ENCODE measurements at regions not wholly inside any gene's neighbourhood (a gene's known extent, or its start where the extent isn't known, plus 50 kb on each side); places are given as distances from the start of the nearest gene placed in this dataset.

GRCh38 chr2:81901017-81901416 is 1596.5 kb upstream of the LRRTM1 start:
- no peaks in the 10 kb centered on the region for H3K9me3 ChIP-seq (replicated peaks; ENCODE audit: control insufficient read depth, insufficient read depth, low read depth, low read length)
- no peak overlapping the region for H2AFZ ChIP-seq (ENCODE audit: low read depth, low read length)
- no peaks in the 10 kb centered on the region for H4K20me1 ChIP-seq (replicated peaks; ENCODE audit: control insufficient read depth, insufficient read depth, low read length)
- ATAC-seq (no peak), DNase-seq (ENCODE audit: extremely low read depth in 1 of 4, low spot score in 3 of 4) (no peak), FAIRE-seq (no peak)
- POLR2A ChIA-PET = no interaction called here
- intact Hi-C loops (cut with micrococcal nuclease) = no loop called here
- CTCF ChIA-PET (ENCODE audit: low intra/inter-chr PET ratio) = no interaction called here
- H3K27ac ChIP-seq (ENCODE audit: extremely low read depth, low read depth, low read length) = no peak overlapping the region
- in situ Hi-C loops (cut with MboI) = no loop called here
- H3K9me1 ChIP-seq (ENCODE audit: control insufficient read depth, insufficient read depth, low read length) = no peaks in the 10 kb centered on the region
- TF ChIP-seq CTCF (IDR thresholded peaks at IDR 0.05 in 2 of 3, conservative IDR thresholded peaks at IDR 0.05 in 1 of 3; ENCODE audit: insufficient read depth in 2 of 3, low read depth in 1 of 3, low read length in 3 of 3) = peak in 1 of 3 experiments; percentile 6; a peak in 1 of 6 replicates
- no peak for TF ChIP-seq SMARCB1 (IDR thresholded peaks at IDR 0.05; ENCODE audit: insufficient read length, low read depth)
- no peak for TF ChIP-seq HNRNPLL (IDR thresholded peaks at IDR 0.05; ENCODE audit: low read depth, low read length, poor library complexity, severe bottlenecking)
- TF ChIP-seq, protein P1, sequence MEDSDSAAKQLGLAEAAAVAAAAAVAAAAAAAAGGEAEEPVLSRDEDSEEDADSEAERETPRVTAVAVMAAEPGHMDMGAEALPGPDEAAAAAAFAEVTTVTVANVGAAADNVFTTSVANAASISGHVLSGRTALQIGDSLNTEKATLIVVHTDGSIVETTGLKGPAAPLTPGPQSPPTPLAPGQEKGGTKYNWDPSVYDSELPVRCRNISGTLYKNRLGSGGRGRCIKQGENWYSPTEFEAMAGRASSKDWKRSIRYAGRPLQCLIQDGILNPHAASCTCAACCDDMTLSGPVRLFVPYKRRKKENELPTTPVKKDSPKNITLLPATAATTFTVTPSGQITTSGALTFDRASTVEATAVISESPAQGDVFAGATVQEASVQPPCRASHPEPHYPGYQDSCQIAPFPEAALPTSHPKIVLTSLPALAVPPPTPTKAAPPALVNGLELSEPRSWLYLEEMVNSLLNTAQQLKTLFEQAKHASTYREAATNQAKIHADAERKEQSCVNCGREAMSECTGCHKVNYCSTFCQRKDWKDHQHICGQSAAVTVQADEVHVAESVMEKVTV (CRISPR knock-in tag; IDR thresholded peaks at IDR 0.05) = 0 out of 2 replicates have a peak, but pooled peaks have one; percentile 10
- TF ChIP-seq TBP (optimal IDR thresholded peaks at IDR 0.05; ENCODE audit: low read depth, low read length) = no peak
- H3K9ac ChIP-seq (ENCODE audit: insufficient read depth in 1 of 2, low read depth in 2 of 2, low read length in 2 of 2) = no peak overlapping the region
- WGBS (ENCODE audit: insufficient coverage, low coverage, missing lambda C conversion rate) = 2% methylated on average over 3 of the region's 3 CpGs
- no peaks in the 10 kb centered on the region for H3K4me1 ChIP-seq (replicated peaks in 1 of 2; ENCODE audit: control insufficient read depth in 2 of 2, insufficient read depth in 2 of 2, low read length in 2 of 2)
- H3K4me3 ChIP-seq = no peak overlapping the region
- BruUV-seq (replicated peaks) = no TSS peak
- no peaks in the 10 kb centered on the region for H3K36me3 ChIP-seq (ENCODE audit: control insufficient read depth, insufficient read depth, low read length)
- H3K79me2 ChIP-seq (ENCODE audit: control insufficient read depth, insufficient read depth, low read length) = no peaks in the 10 kb centered on the region
- H3K27me3 ChIP-seq (ENCODE audit: control insufficient read depth in 2 of 2, insufficient read depth in 2 of 2, low read length in 2 of 2) = no peaks in the 10 kb centered on the region
- H3K4me2 ChIP-seq (ENCODE audit: insufficient read depth, low read length) = no peak overlapping the region
